ENCODE measurements at regions not wholly inside any gene's neighbourhood (a gene's known extent, or its start where the extent isn't known, plus 50 kb on each side); places are given as distances from the start of the nearest gene placed in this dataset.
"Not testable (repeated sequence)": the region's sequence is repeated elsewhere in the genome, so short reads cannot be mapped to it uniquely, and the experiment has no call there.

- TF ChIP-seq, protein P1, sequence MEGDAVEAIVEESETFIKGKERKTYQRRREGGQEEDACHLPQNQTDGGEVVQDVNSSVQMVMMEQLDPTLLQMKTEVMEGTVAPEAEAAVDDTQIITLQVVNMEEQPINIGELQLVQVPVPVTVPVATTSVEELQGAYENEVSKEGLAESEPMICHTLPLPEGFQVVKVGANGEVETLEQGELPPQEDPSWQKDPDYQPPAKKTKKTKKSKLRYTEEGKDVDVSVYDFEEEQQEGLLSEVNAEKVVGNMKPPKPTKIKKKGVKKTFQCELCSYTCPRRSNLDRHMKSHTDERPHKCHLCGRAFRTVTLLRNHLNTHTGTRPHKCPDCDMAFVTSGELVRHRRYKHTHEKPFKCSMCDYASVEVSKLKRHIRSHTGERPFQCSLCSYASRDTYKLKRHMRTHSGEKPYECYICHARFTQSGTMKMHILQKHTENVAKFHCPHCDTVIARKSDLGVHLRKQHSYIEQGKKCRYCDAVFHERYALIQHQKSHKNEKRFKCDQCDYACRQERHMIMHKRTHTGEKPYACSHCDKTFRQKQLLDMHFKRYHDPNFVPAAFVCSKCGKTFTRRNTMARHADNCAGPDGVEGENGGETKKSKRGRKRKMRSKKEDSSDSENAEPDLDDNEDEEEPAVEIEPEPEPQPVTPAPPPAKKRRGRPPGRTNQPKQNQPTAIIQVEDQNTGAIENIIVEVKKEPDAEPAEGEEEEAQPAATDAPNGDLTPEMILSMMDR (IDR thresholded peaks at IDR 0.05): not testable (repeated sequence)
- not testable (repeated sequence) for TF ChIP-seq EZH2 (IDR thresholded peaks at IDR 0.05)
These were observed 225.7 kb upstream of the MDGA2 start for GRCh38 chr14:47901141-47901540.

Data from neural progenitor cell (in vitro differentiated cells).